ENCODE measurements at regions not wholly inside any gene's neighbourhood (a gene's known extent, or its start where the extent isn't known, plus 50 kb on each side); places are given as distances from the start of the nearest gene placed in this dataset.

- DNase-seq (ENCODE audit: low spot score): no peak
Measured at GRCh38 chr15:31274496-31275330, 51.9 kb upstream of the KLF13 start.

DNA sequence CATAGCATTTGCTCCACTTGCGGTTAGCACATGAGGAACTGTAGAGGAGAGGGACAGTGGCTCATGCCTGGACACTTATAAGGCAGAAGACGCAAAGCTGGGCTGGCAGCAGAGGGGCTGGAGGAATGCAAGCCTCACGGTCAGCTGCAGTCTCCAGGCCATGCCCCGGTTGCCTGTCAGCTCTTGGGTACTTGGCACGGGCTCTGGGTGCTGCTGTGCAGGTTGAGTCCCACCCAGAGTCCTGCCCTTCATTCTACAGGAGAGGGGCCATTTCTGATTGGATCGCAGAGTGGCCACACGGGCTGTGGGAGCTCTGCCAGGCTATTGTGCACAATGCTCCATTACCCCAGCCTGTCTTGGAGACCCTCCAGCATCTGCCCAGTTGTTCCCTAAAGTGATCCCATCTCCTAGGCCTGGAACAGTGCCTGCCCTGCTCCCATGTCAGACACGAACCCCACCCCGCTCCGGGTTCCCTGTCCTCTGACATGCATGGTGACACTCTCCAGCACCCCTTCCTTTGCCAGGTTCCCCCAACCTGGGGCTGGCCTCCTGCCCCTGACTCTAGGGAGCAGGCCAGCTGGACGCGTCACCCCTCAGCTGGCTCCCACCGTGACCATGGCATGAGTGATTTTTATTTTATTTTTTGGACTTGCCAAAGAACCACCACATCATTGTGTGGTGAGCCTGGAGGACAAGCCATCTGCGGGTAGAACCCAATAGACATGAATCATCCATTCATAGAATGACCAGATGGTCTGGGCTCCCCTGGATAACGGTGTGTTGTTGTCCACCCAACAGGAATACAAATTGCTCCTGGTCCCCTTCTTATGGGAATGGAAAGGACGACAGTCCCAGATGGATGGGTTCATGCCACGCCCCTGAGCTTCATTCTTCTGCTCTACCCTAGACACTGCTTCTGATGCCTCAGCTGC is 51.0 kb upstream of the KLF13 start:
- DNase-seq (ENCODE audit: low spot score): no peak

DNA sequence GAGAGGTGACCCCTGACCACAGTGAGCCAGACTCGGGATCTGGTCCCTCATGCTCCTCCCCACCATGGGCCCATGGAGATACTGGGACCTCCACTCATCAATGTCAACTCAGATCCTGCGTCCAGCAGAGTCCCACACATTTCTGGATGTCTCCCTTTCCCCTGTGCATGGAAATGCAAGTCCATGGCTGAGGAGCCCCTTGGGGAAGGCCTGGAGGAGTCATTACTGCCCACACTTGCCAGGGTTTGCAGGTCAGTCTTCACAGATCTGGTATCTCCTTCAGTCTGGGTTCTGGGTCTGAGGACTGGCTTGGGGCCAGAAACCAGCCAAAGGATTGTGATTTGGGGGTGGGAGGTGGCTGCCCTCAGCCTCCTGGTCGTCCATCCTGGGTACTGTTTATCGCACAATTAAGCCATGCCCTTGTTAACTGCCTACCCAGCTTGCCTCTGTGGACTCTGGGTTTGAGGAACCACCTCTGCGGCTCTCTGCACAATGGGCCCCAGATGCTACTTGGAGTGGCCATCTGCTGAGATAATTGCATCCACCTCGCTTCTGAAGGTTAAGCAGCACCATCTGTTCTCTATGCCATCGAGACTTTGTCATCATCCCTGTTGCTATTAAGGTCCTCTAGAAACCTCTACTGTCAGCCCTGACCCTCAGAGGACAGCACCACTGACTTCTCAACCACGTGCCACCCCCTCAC is 49.9 kb upstream of the KLF13 start:
- no peak for DNase-seq (ENCODE audit: low spot score)
